KMS-11 (cell line): ENCODE measurements at regions not wholly inside any gene's neighbourhood (a gene's known extent, or its start where the extent isn't known, plus 50 kb on each side); places are given as distances from the start of the nearest gene placed in this dataset.

ENCODE experiments used
- H2AFZ ChIP-seq: fragments of 200-600 bp; sonication (generic); 2 replicates; pipeline ENCODE4 v1.6.1; 2016; ENCODE audit warnings: antibody characterized with exemption, mixed run types, low read depth
- H3K27ac ChIP-seq: fragments of 200-600 bp; sonication (generic); 2 replicates; pipeline ENCODE4 v1.6.1; 2016; ENCODE audit warnings: mild to moderate bottlenecking, mixed run types
- H3K27me3 ChIP-seq: fragments of 200-600 bp; sonication (generic); 2 replicates; pipeline ENCODE4 v1.6.1; 2017; ENCODE audit warnings: mild to moderate bottlenecking, low read depth, mixed run types, moderate library complexity; ENCODE audit not compliant: insufficient read depth
- H3K36me3 ChIP-seq: fragments of 200-600 bp; sonication (generic); 2 replicates; pipeline ENCODE4 v1.6.1; 2017; ENCODE audit warnings: mild to moderate bottlenecking, mixed run types; ENCODE audit not compliant: insufficient read depth
- H3K4me1 ChIP-seq: fragments of 200-600 bp; sonication (generic); 2 replicates; pipeline ENCODE4 v1.6.1; 2016; ENCODE audit warnings: mild to moderate bottlenecking, low read depth, mixed run types; ENCODE audit not compliant: poor library complexity, severe bottlenecking
- H3K4me2 ChIP-seq: fragments of 200-600 bp; sonication (generic); 2 replicates; pipeline ENCODE4 v1.7.0; 2016; ENCODE audit warnings: mild to moderate bottlenecking, mixed run types
- H3K4me3 ChIP-seq: fragments of 200-600 bp; sonication (generic); IDR thresholded peaks from 2 replicates; pipeline ENCODE4 v1.6.1; 2017; ENCODE audit warnings: low read depth, low read length, mixed read lengths; ENCODE audit not compliant: insufficient read depth
- H3K79me2 ChIP-seq: fragments of 200-600 bp; sonication (generic); 2 replicates; pipeline ENCODE4 v1.6.1; 2016; ENCODE audit warnings: low read depth, mixed run types; ENCODE audit not compliant: insufficient read depth
- H3K9ac ChIP-seq: fragments of 200-600 bp; sonication (generic); 2 replicates; pipeline ENCODE4 v1.6.1; 2016; ENCODE audit warnings: mild to moderate bottlenecking, mixed run types
- H4K20me1 ChIP-seq: fragments of 200-600 bp; sonication (generic); 2 replicates; pipeline ENCODE4 v1.6.1; 2016; ENCODE audit warnings: mild to moderate bottlenecking, mixed run types; ENCODE audit not compliant: insufficient read depth
- CTCF ChIP-seq: fragments of 200-600 bp; sonication (generic); conservative IDR thresholded peaks from 2 replicates; pipeline ENCODE4 v1.6.1; 2017; ENCODE audit warnings: low read depth, mild to moderate bottlenecking, antibody characterized with exemption, low read length, moderate library complexity, mixed read lengths

GRCh38 chr12:28689398-28690175 is 459.5 kb upstream of the FAR2 start:
- no peaks in the 10 kb centered on the region for H3K27me3 ChIP-seq
- H3K4me3 ChIP-seq = no peak overlapping the region
- no peak for TF ChIP-seq CTCF
- no peaks in the 10 kb centered on the region for H3K36me3 ChIP-seq
- no peaks in the 10 kb centered on the region for H3K79me2 ChIP-seq
- H2AFZ ChIP-seq = no peak overlapping the region
- H3K9ac ChIP-seq = no peak overlapping the region
- H4K20me1 ChIP-seq = no peaks in the 10 kb centered on the region
- H3K27ac ChIP-seq = no peak overlapping the region
- H3K4me2 ChIP-seq = no peak overlapping the region
- no peaks in the 10 kb centered on the region for H3K4me1 ChIP-seq

GRCh38 chr12:28693565-28694219 is 455.4 kb upstream of the FAR2 start:
- H3K9ac ChIP-seq = no peak overlapping the region
- no peaks in the 10 kb centered on the region for H3K79me2 ChIP-seq
- no peak overlapping the region for H3K4me3 ChIP-seq
- H2AFZ ChIP-seq = no peak overlapping the region
- no peaks in the 10 kb centered on the region for H3K36me3 ChIP-seq
- TF ChIP-seq CTCF = no peak
- H4K20me1 ChIP-seq = no peaks in the 10 kb centered on the region
- H3K4me2 ChIP-seq = no peak overlapping the region
- no peaks in the 10 kb centered on the region for H3K27me3 ChIP-seq
- peaks cover 17% of the 10 kb centered on the region for H3K4me1 ChIP-seq
- H3K27ac ChIP-seq = no peak overlapping the region

- TF ChIP-seq CTCF = no peak
- H3K79me2 ChIP-seq = no peaks in the 10 kb centered on the region
- no peaks in the 10 kb centered on the region for H3K27me3 ChIP-seq
- H3K9ac ChIP-seq = peak overlapping the region; percentile 58; the same call in 1 of the 2 replicates
- no peak overlapping the region for H3K4me3 ChIP-seq
- peaks cover 34% of the 10 kb centered on the region for H3K4me1 ChIP-seq
- H2AFZ ChIP-seq = peak overlapping the region; percentile 68
- peak overlapping the region; percentile 69 for H3K4me2 ChIP-seq
- H4K20me1 ChIP-seq = no peaks in the 10 kb centered on the region
- no peaks in the 10 kb centered on the region for H3K36me3 ChIP-seq
- H3K27ac ChIP-seq = peak overlapping the region; percentile 90
Observed at GRCh38 chr12:28698553-28698952, 450.5 kb upstream of the FAR2 start.

- Histone ChIP-seq H4K20me1 (no peaks in the 10 kb centered on the region), H3K9ac (peak overlapping the region; percentile 58; the same call in 1 of the 2 replicates), H3K4me1 (peaks cover 34% of the 10 kb centered on the region), H3K27me3 (no peaks in the 10 kb centered on the region), H3K4me3 (no peak overlapping the region), H2AFZ (peak overlapping the region; percentile 68), H3K4me2 (peak overlapping the region; percentile 69), H3K36me3 (no peaks in the 10 kb centered on the region), H3K79me2 (no peaks in the 10 kb centered on the region), H3K27ac (peak overlapping the region; percentile 90)
- TF ChIP-seq CTCF = no peak
Observed at GRCh38 chr12:28699029-28699428, 450.0 kb upstream of the FAR2 start.
